ENCODE measurements at regions not wholly inside any gene's neighbourhood (a gene's known extent, or its start where the extent isn't known, plus 50 kb on each side); places are given as distances from the start of the nearest gene placed in this dataset.
A peak's percentile ranks its signal among the peaks of the same experiment; 100 is the strongest.

DNA sequence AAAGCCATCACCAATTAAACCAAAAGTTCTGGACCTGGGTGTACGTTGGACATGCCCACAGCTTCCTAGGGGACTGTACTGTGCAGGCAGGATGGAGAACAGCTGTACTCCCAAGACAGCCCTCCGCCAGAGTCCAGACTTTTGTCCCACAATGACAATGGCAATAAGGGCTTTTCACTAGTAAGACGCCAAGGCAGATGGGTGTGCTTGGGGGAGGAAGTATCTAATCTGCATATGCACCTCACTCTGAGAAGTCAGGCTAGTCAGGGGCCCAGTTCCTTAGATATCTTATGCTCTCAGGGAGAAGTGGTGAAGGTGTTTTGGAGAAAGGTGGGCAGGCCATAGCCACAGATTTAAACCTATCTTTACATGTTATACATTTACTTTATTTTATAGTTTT, 85.1 kb upstream of the USP47 start:
- no peak for DNase-seq (ENCODE audit: low read depth, low spot score)

DNA sequence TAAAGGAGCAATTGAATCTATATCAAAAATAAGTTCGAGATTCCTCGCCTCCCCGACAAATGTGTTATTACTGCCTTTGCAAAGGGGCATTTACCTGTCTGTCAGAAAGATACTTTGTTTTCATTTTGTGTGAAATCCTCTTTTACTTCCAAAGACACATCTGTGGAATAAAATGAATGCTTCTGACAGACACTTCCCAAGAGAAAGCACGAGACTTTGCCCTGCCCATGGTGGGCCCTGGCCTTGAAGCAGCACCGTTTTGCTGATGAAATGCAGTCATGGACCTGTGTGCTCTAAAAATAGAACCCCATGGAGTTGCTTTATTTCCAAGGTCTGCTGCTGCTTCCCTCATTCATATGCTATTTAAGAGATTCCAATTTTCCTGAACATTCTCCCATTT, 85.9 kb upstream of the USP47 start:
- DNase-seq (ENCODE audit: low read depth, low spot score), result no peak

GRCh38 chr11:11752679-11753078, 89.1 kb upstream of the USP47 start:
- no peak for DNase-seq (ENCODE audit: low read depth, low spot score)

DNA sequence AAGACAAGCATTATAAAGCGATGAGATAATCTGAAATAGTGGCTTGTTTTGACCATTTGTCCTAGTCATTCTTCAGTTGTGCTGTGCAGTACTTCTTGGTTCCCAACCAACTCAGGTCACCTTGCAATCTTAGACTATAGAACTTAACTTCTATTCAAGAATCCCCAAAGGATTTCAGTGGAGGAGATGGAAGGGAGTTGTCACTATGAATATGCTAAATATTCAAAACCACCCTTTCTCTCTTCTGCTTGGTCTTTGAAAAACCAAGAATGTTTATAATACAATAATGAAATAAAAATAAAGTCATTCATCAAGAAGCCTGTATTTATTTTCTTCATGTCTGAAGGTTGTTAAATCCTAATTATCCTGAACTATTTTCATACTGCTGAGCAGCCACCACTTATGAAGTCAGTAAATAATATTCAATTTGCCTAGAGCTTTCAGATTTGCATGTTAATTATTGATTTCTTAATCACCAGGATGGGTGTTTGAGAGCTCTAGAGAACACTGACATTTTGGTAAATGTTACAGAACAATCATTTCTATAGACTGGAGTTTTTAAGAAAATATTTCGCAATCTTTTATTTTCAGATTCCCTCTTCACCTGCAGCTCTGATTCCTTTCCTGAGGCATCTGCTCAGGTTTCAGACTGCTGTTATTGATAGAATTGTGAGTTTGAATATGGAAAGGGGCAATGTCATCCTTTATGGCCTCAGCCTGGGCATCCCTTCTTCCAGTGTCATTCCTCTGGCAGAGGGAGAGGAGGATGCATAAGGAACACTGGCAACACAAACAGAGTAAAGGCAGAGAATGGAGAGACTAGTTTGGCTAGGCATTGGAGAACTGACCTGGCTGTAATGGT, 91.5 kb upstream of the USP47 start:
- DNase-seq (ENCODE audit: low read depth, low spot score), result no peak

GRCh38 chr11:11748706-11749365, 92.9 kb upstream of the USP47 start:
- no peak for DNase-seq (ENCODE audit: low read depth, low spot score)

GRCh38 chr11:11747570-11747969, 94.2 kb upstream of the USP47 start:
- DNase-seq (ENCODE audit: low read depth, low spot score), result no peak

DNA sequence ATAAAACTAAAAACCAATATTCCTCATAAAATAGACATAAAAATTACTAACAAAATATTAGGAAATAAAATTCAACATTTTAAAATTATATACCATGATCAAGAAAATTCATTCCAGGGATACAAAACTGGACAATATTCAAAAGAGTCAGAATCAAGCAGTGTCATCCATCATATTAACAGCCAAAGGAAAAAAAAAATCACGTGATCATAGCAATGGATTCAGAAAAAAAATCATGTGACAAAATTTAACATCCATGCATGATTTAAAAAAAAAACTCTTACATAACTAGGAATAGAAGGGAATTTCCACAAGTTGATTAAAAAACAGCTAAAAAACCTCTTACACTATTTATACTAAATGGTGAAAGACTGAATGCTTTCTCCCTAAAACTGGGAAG, 95.3 kb upstream of the USP47 start:
- DNase-seq (ENCODE audit: low read depth, low spot score), result no peak

GRCh38 chr11:11743216-11743615, 98.6 kb upstream of the USP47 start:
- no peak for DNase-seq (ENCODE audit: low read depth, low spot score)

- DNase-seq (ENCODE audit: low read depth, low spot score), result no peak
These were observed 99.3 kb upstream of the USP47 start for GRCh38 chr11:11742486-11742885.

GRCh38 chr11:11740836-11741235, 100.9 kb upstream of the USP47 start:
- no peak for DNase-seq (ENCODE audit: low read depth, low spot score)

DNA sequence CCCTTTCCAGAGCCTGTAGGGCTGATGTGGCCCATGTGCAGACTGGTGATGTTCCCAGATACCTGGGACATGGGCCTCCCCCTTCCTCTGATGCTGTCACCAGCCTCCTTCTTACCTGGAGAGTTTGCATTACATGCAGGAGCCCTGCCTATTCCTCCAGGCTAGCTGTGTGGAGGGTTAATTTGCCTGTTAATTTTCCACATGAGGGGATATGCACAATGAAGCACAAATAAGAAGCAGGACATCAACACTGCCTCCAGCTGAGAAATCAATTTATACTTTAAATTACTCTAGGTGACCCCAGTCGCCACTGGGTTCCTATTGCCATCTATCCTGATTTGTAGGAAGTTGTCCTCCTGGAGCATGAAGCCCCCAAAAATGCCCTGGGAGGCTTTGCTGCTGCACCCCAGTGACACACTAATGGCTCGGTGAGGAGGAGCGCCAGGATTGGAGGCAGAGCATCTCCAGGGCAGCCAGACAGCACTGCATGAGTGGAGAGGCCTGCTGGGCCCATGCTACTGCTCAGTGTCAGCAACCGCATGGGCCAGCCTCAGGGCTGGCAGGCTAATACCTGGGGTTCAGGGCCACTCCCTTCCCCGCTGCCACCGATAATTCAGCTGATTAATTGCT, 101.6 kb upstream of the USP47 start:
- no peak for DNase-seq (ENCODE audit: low read depth, low spot score)

DNA sequence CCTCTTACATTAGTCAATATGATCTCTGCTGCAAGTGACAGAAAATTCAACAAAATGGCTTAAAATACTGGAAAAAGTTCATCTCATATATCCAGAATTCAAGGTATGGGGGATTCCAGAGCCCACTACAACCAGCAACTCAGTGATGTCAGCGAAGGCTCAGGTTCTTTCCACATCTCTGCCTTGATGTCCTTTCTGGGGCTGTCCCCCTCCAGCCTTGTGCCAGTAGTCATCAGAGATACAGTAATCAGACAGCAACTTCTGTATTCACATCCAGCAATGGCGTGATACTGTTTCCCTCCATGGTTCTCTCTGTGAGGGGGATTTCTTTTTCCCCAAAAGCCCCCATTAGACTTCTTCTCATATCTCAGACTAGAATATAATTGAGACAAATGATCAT, 103.4 kb upstream of the USP47 start:
- no peak for DNase-seq (ENCODE audit: low read depth, low spot score)

DNA sequence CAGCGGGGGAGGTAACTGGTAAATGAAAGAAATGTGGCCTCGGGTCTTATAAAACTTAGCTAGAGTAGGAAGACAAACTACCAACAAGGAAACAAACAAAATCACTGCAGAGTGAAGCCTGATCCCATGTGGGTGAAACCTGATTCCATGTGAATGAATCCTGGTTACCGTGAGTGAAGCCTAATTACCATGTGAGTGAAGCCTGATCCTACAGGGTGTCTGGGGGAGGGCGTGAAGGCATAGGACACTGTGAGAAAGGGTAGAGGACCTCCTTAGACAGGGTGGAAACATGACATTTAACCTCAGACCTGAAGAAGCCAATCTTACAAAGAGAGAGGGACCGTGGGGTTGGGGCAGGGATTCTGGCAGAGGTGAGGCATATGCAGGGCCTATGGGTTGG, 106.2 kb upstream of the USP47 start:
- no peak for DNase-seq (ENCODE audit: low read depth, low spot score)

DNA sequence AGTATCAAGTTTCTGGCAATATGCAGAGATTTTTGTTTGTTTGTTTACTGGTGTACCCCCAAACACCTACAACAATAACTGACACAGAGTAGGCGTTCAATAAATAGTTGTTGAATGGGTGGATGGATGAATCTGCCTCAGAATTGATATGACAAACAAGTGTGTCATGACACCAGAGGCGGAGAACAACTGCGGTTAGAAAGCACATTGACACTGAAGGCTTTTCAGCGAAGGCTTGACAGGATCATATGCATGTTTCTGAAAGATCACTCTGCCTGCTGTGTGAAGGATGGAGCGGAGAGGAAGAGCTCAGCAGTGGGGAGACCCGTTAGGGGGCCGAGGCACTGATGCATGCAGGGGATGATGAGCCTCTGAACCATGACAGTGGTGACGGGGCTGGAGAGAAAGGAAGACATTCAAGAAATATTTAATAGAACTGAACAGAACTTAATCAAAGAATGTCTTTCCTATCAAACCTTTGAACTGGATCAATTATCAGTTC, 108.5 kb upstream of the USP47 start:
- no peak for DNase-seq (ENCODE audit: low read depth, low spot score)

GRCh38 chr11:11732116-11732515, 109.7 kb upstream of the USP47 start:
- peak; percentile 31 for DNase-seq (ENCODE audit: low read depth, low spot score)

GRCh38 chr11:11731311-11732083, 109.7 kb upstream of the GALNT18 start:
- DNase-seq (ENCODE audit: low read depth, low spot score), result peak; percentile 81

GRCh38 chr11:11728386-11728785, 106.6 kb upstream of the GALNT18 start:
- DNase-seq (ENCODE audit: low read depth, low spot score), result no peak

GRCh38 chr11:11725438-11725837, 103.6 kb upstream of the GALNT18 start:
- DNase-seq (ENCODE audit: low read depth, low spot score), result no peak

DNA sequence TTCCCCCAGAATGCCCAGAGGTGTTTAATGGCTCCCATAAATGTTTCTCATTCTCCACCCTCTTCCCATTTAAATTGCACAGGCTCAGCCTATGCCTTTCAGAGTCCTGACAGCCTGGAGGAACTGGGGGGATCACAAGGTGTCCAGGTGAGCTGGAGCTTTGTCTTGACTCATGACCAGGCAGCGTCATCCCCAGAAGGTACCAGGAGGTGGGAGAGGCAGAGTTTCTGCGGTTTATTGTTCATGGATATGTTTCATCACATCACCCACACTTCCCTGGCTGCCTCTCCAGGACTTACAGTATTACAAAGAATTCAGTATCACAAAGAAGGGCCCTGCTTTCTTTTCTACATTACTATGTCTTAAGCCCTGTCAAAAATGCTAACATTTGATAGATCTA, 103.2 kb upstream of the GALNT18 start:
- DNase-seq (ENCODE audit: low read depth, low spot score), result no peak

GRCh38 chr11:11722861-11723260, 101.1 kb upstream of the GALNT18 start:
- DNase-seq (ENCODE audit: low read depth, low spot score), result no peak

DNA sequence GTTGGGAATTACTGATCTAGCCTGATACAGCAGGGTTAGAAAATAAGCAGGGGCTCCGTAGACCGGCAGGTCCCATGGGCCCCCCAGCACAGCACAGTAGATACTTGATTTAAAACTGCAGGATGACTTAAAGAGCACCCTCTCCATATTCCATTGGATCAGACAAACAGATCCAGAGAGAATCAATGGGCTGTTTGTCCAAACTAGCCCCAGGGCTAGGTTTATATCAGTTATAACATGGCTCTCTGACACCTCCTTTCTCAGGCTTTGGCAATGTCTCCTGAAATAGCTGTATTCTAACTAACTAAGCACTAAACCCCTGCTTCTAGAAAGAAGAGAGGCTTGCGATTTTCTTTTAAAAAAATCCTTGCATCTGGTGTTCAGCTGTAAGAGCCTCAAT, 100.4 kb upstream of the GALNT18 start:
- DNase-seq (ENCODE audit: low read depth, low spot score), result no peak

- no peak for DNase-seq (ENCODE audit: low read depth, low spot score)
These were observed 96.7 kb upstream of the GALNT18 start for GRCh38 chr11:11718511-11718910.
